AG10803 (cell line): ENCODE measurements at regions not wholly inside any gene's neighbourhood (a gene's known extent, or its start where the extent isn't known, plus 50 kb on each side); places are given as distances from the start of the nearest gene placed in this dataset.
A peak's percentile ranks its signal among the peaks of the same experiment; 100 is the strongest.

Experiments
- DNase-seq: peaks from one replicate; pipeline ENCODE4 v3.0.0; 2010; ENCODE audit warnings: low read depth
- H3K4me3 ChIP-seq: 2 replicates; pipeline ENCODE4 v1.5.1; 2011; ENCODE audit warnings: mild to moderate bottlenecking, low read length, control low read depth
- CTCF ChIP-seq: conservative IDR thresholded peaks from 2 replicates; pipeline ENCODE4 v1.5.1; 2011; ENCODE audit warnings: mild to moderate bottlenecking, low read length, control low read depth, inconsistent platforms

GRCh38 chr20:40617594-40617993 is 71.4 kb downstream of the MAFB start:
- no peak overlapping the region for H3K4me3 ChIP-seq
- DNase-seq = no peak
- TF ChIP-seq CTCF = no peak

DNA sequence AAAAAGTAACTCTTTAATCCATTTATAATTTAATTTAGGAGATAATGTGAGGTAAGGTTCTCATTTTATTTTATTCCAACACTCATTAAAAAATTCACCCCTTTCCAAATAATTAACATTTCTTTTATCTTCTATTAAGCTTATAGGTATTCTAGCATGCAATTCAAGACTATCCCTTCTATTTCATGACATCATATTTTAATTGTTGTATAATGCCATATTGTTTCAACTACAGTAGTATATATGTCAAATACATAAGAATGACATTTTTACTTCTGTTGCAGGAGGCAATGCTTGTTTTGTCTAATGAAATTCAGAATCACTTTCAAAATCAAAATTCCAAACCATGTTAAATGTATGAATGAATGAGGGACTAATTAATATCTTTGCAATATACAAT is 76.2 kb downstream of the MAFB start:
- TF ChIP-seq CTCF = no peak
- no peak for DNase-seq
- no peak overlapping the region for H3K4me3 ChIP-seq

GRCh38 chr20:40612247-40612646 is 76.8 kb downstream of the MAFB start:
- no peak overlapping the region for H3K4me3 ChIP-seq
- DNase-seq = no peak
- no peak for TF ChIP-seq CTCF

- no peak for DNase-seq
- no peak overlapping the region for H3K4me3 ChIP-seq
- no peak for TF ChIP-seq CTCF
These were observed 78.3 kb downstream of the MAFB start for GRCh38 chr20:40610730-40611129.

GRCh38 chr20:40607927-40608326 is 81.1 kb downstream of the MAFB start:
- no peak overlapping the region for H3K4me3 ChIP-seq
- DNase-seq = no peak

DNA sequence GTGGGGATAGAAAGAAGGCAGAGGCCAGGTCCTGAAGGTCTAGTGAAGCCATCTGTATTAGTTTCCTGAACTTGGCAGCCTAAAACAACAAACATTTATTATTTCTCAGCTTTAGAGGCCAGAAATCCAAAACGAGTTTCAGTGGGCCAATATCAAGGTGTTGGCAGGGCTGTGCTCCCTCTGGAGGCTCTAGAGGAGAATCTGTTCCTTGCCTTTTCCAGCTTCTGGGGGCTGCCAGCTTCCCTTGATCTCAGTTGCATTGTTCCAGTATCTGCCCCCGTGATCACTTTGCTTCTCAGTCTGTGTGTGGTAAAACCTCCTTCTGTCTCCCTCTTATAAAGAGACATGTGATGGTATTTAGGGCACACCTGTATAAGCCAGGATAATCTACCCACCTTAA is 82.4 kb downstream of the MAFB start:
- no peak overlapping the region for H3K4me3 ChIP-seq
- DNase-seq = no peak
- TF ChIP-seq CTCF = peak; percentile 12; the same call in 1 of the 2 replicates

More at GRCh38 chr20:40607927-40608326, 81.1 kb downstream of the MAFB start:
- TF ChIP-seq CTCF = no peak

DNA sequence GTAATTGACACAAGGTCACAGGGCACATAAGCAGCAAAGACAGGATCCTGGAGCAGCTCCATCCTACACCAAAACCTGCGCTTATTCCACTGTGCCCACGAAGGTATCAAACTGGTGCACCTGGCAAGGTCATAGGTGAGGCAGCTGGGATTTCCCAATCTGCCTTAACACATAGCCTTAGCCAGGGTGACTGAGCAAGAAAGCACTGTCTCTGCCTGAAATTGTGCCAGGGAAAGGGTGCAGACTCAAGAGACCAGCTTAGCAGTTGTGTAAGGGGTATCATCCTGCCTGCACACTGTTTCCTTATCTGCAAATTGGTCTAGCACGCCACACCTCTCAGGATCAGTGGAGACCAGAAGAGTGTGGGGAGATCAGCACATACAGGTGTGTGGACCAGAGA is 82.8 kb downstream of the MAFB start:
- no peak for TF ChIP-seq CTCF
- DNase-seq = no peak
- H3K4me3 ChIP-seq = no peak overlapping the region
